Endothelial cell of umbilical vein (primary cell): ENCODE measurements at regions not wholly inside any gene's neighbourhood (a gene's known extent, or its start where the extent isn't known, plus 50 kb on each side); places are given as distances from the start of the nearest gene placed in this dataset.
"Not testable (repeated sequence)": the region's sequence is repeated elsewhere in the genome, so short reads cannot be mapped to it uniquely, and the experiment has no call there.

Experiments
- BruUV-seq: library from RNA; stranded (reverse); fragments of 400-500 nt; replicated peaks from 2 replicates; lab custom pipeline; 2021; lab: Mats Ljungman, UMichigan
- CTCF ChIA-PET: fragments of 300-600, 350-600 bp; sonication (Branson Sonifier 250); formaldehyde crosslinking; loops from one replicate; lab custom pipeline; 2021; ENCODE audit warnings: antibody characterized with exemption, inconsistent platforms; lab: Charles Lee
- POLR2A ChIA-PET: fragments of 300-600, 350-600 bp; sonication (Branson Sonifier 250); formaldehyde crosslinking; loops from one replicate; lab custom pipeline; 2021; ENCODE audit warnings: antibody characterized with exemption, inconsistent platforms; lab: Charles Lee
- DNase-seq: peaks from one replicate; pipeline ENCODE4 v3.0.0-alpha.2; 2011; ENCODE audit warnings: low read depth, low spot score
- FAIRE-seq: peaks from 2 replicates; lab custom pipeline; 2011; peaks lifted over from hg19 to GRCh38; lab: Jason Lieb, UNC
- H2AFZ ChIP-seq: 2 replicates; pipeline ENCODE4 v1.6.0; 2012; ENCODE audit warnings: low read depth, low read length, control low read depth, inconsistent platforms
- H3K27ac ChIP-seq: 2 replicates; pipeline ENCODE4 v1.5.1; 2011; ENCODE audit warnings: low read depth, mild to moderate bottlenecking, control low read depth, low read length, moderate library complexity; ENCODE audit not compliant: insufficient read depth
- H3K27me3 ChIP-seq, 2 experiments: 2 replicates each; pipeline versions ENCODE4 v1.6.0 to v1.6.1; 2011; ENCODE audit warnings: low read length in 2 of 2, mixed read lengths in 1 of 2; ENCODE audit not compliant: control insufficient read depth in 2 of 2, insufficient read depth in 2 of 2
- H3K36me3 ChIP-seq, 2 experiments: 2 replicates in 1 of 2; 3 replicates in 1 of 2; pipeline ENCODE4 v1.5.1; 2011; ENCODE audit warnings: low read length in 2 of 2, mild to moderate bottlenecking in 1 of 2, moderate library complexity in 1 of 2; ENCODE audit not compliant: control insufficient read depth in 2 of 2, insufficient read depth in 2 of 2; ENCODE audit errors: extremely low read depth in 1 of 2
- H3K4me1 ChIP-seq: 3 replicates; pipeline ENCODE4 v1.5.1; 2011; ENCODE audit warnings: mild to moderate bottlenecking, low read length; ENCODE audit not compliant: control insufficient read depth, insufficient read depth; ENCODE audit errors: extremely low read depth
- H3K4me2 ChIP-seq: 2 replicates; pipeline ENCODE4 v1.6.1; 2011; ENCODE audit warnings: low read length, control low read depth, mixed read lengths; ENCODE audit not compliant: insufficient read depth
- H3K4me3 ChIP-seq, 3 experiments: fragments of 200-600 bp in 1 of 3; sonication (generic), shearing (Covaris generic) in 1 of 3; replicated peaks in 1 of 3; 2 replicates each; pipeline ENCODE4 v1.5.1; 2011 to 2016; ENCODE audit warnings: control low read depth in 3 of 3, low read length in 3 of 3, mild to moderate bottlenecking in 2 of 3, inconsistent platforms in 1 of 3, low read depth in 1 of 3, moderate library complexity in 1 of 3; ENCODE audit not compliant: insufficient read depth in 1 of 3
- H3K79me2 ChIP-seq: 2 replicates; pipeline ENCODE4 v1.6.0; 2012; ENCODE audit warnings: low read length, inconsistent platforms; ENCODE audit not compliant: control insufficient read depth, insufficient read depth
- H3K9ac ChIP-seq: replicated peaks from 2 replicates; pipeline ENCODE3; 2011; ENCODE audit warnings: low read length, control low read depth; ENCODE audit not compliant: insufficient read depth; ENCODE audit errors: extremely low read depth
- H3K9me1 ChIP-seq: replicated peaks from 3 replicates; pipeline ENCODE4 v1.6.0; 2011; ENCODE audit warnings: mild to moderate bottlenecking, low read length; ENCODE audit not compliant: control insufficient read depth, insufficient read depth; ENCODE audit errors: extremely low read depth
- H3K9me3 ChIP-seq: replicated peaks from 2 replicates; pipeline ENCODE4 v1.5.1; 2012; ENCODE audit warnings: low read length, inconsistent platforms; ENCODE audit not compliant: control insufficient read depth, insufficient read depth
- H4K20me1 ChIP-seq: replicated peaks from 2 replicates; pipeline ENCODE3; 2011; ENCODE audit warnings: mild to moderate bottlenecking, low read length; ENCODE audit not compliant: control insufficient read depth, insufficient read depth; ENCODE audit errors: extremely low read depth
- MYC ChIP-seq: IDR thresholded peaks from one replicate; pipeline ENCODE4 v1.6.1; 2011; ENCODE audit warnings: mild to moderate bottlenecking, low read depth, low read length
- dilution Hi-C: fragments of 300-500 bp; cut with MboI; formaldehyde crosslinking; loops from one replicate; pipeline ENCODE4 v1.15.0; 2019; ENCODE audit warnings: low sequenced_read_pairs; ENCODE audit not compliant: extremely low pct_ligation_motif_present
- intact Hi-C: fragments of 100-400 bp; cut with micrococcal nuclease; formaldehyde crosslinking; loops from one replicate; pipeline ENCODE4 v1.10.0; 2022

DNA sequence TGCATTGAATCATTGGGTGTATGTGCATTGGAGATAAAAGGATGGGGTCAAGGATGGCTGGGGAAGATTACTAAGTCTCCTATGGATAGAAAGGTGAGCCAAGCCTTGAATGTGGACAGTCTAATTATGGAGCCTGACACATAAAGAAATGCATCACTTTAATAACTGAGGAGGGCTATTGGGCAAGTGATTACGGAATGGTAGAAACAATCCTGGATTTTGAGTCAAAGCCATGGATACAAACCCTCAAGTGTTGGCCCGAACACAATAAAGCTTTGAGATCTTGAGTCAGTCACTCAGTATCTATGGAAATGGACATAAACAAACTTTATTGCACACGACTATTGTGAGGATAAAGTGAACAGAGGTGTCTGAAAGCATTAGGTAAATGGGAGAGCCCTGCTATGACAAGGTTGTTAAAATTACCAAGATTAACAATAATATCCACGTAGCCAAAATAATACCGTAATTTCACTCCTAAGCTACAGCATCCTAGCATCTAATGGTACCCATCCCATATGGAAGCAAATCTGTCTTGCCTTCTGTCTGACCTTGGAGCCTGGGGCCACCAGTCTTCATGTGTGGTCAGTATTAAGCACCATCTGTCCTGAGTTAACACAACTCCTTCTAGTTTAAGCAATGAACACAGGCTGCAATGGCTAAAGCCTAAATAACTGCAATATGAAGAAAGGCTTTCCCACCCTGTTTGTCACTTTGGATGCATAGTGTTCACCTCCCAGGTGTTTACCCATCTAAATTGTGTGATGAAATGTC is 136.9 kb upstream of the PRICKLE2 start:
- H4K20me1 ChIP-seq = no peaks in the 10 kb centered on the region
- H3K9ac ChIP-seq = no peak overlapping the region
- H3K27ac ChIP-seq = no peak overlapping the region
- peaks cover 1 to 4% of the 10 kb centered on the region in 2 experiments for H3K27me3 ChIP-seq
- intact Hi-C loops (no loop called here), dilution Hi-C loops (no loop called here)
- FAIRE-seq (no peak), DNase-seq (no peak)
- no peaks in the 10 kb centered on the region for H3K36me3 ChIP-seq
- TF ChIP-seq MYC = no peak
- no peaks in the 10 kb centered on the region for H3K79me2 ChIP-seq
- H2AFZ ChIP-seq = no peak overlapping the region
- H3K9me1 ChIP-seq = no peaks in the 10 kb centered on the region
- no peak overlapping the region for H3K4me2 ChIP-seq
- no TSS peak for BruUV-seq
- no peak overlapping the region for H3K4me3 ChIP-seq
- peaks cover 5% of the 10 kb centered on the region for H3K4me1 ChIP-seq
- POLR2A ChIA-PET = no interaction called here
- CTCF ChIA-PET = no interaction called here
- H3K9me3 ChIP-seq = no peaks in the 10 kb centered on the region

DNA sequence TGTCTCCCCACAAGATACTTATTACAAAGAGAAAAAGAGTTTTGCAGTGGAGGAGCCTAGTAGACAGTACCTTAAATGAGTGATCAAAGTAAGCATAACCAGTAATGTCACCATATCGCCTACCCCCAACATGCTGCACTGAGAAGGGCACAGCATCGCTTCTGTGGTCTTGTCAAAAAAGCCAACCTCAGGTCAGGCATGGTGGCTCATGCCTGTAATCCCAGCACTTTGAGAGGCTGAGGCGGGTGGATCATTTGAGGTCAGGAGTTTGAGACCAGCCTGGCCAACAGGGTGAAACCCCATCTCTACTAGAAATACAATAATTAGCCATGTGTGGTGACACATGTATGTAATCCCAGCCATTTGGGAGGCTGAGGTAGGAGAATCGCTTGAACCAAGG is 135.8 kb upstream of the PRICKLE2 start:
- dilution Hi-C loops, BruUV-seq, H3K9ac ChIP-seq, H3K36me3 ChIP-seq, H4K20me1 ChIP-seq, intact Hi-C loops, H3K79me2 ChIP-seq, H3K27ac ChIP-seq, H3K9me1 ChIP-seq, CTCF ChIA-PET, FAIRE-seq, H3K4me3 ChIP-seq, POLR2A ChIA-PET, DNase-seq, H3K9me3 ChIP-seq, H3K4me1 ChIP-seq, H2AFZ ChIP-seq, H3K27me3 ChIP-seq, H3K4me2 ChIP-seq: not testable (repeated sequence)
